ENCODE measurements at regions not wholly inside any gene's neighbourhood (a gene's known extent, or its start where the extent isn't known, plus 50 kb on each side); places are given as distances from the start of the nearest gene placed in this dataset.
"Not testable (repeated sequence)": the region's sequence is repeated elsewhere in the genome, so short reads cannot be mapped to it uniquely, and the experiment has no call there.

DNA sequence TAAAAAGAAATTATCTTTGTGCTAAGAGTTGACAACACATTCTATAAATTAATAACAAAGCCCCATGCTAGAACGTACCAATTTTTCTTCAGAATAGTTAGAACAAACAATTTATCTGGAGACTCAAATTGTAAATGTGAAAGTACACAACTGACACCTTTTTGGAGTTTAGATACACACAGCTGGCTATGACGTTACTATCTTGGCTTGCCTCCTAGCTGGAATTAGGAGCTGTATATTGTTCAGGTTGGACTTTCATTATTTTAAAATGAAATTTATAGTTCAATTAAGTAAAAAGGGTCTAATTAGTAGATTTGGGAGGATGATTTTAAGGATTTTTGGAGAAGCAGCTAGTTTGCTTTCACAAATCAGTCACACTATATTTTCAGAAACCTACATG lies 393.9 kb upstream of the RIOK2 start:
- Histone ChIP-seq H3K27ac (ENCODE audit: low read depth in 1 of 2, low read length in 2 of 2) (no peak overlapping the region), H3K27me3 (ENCODE audit: control insufficient read depth in 4 of 4, insufficient read depth in 4 of 4, low read length in 3 of 4) (no peaks in the 10 kb centered on the region), H3K4me1 (ENCODE audit: control insufficient read depth in 4 of 4, insufficient read depth in 4 of 4, low read length in 3 of 4) (no peaks in the 10 kb centered on the region), H3K4me3 (ENCODE audit: low read depth in 1 of 3, low read length in 3 of 3) (no peak overlapping the region), H3K9me3 (ENCODE audit: control insufficient read depth in 4 of 4, low read length in 3 of 4) (no peaks in the 10 kb centered on the region), H3K9ac (ENCODE audit: low read depth in 1 of 2, low read length in 2 of 2) (no peak overlapping the region), H3K36me3 (ENCODE audit: control insufficient read depth in 4 of 4, insufficient read depth in 3 of 4, low read depth in 1 of 4, low read length in 3 of 4) (no peaks in the 10 kb centered on the region)
- no peak for DNase-seq (ENCODE audit: low spot score)
- 55% methylated on average over 2 of the region's 2 CpGs for WGBS
- no peak for TF ChIP-seq SP1 (IDR thresholded peaks at IDR 0.05)
- no peak for TF ChIP-seq NR2F2 (IDR thresholded peaks at IDR 0.05)
- TF ChIP-seq JUND (IDR thresholded peaks at IDR 0.05), result no peak

- H3K27ac ChIP-seq (ENCODE audit: low read depth in 1 of 2, low read length in 2 of 2); DNase-seq (ENCODE audit: low spot score); H3K9ac ChIP-seq (ENCODE audit: low read depth in 1 of 2, low read length in 2 of 2); H3K4me1 ChIP-seq (ENCODE audit: control insufficient read depth in 4 of 4, insufficient read depth in 4 of 4, low read length in 3 of 4); H3K36me3 ChIP-seq (ENCODE audit: control insufficient read depth in 4 of 4, insufficient read depth in 3 of 4, low read depth in 1 of 4, low read length in 3 of 4); H3K27me3 ChIP-seq (ENCODE audit: control insufficient read depth in 4 of 4, insufficient read depth in 4 of 4, low read length in 3 of 4); H3K9me3 ChIP-seq (ENCODE audit: control insufficient read depth in 4 of 4, low read length in 3 of 4); H3K4me3 ChIP-seq (ENCODE audit: low read depth in 1 of 3, low read length in 3 of 3): not testable (repeated sequence)
- WGBS, result 96% methylated on average over 27 of the region's 29 CpGs
Observed at GRCh38 chr5:97579977-97580376, 396.9 kb upstream of the RIOK2 start.

DNA sequence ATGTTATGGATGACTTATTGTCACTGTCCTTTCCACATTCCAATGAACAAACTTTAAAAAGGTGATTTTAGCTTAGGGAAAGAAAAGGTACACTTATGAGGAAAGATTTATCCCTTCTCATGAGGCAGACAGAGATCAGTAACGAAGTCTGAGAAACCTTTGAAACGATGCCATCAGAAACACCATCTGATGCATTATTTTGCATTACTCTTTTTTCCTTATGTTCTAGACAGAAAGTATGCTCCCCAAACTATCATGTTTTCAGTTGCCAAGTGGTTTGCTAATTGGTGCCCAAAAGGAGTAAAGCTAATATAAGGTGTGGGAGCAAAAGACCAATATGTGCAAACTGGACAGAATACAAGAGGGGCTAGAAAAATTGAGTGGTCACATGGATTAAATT lies 397.7 kb upstream of the RIOK2 start:
- Histone ChIP-seq H3K27me3 (ENCODE audit: control insufficient read depth in 4 of 4, insufficient read depth in 4 of 4, low read length in 3 of 4) (no peaks in the 10 kb centered on the region), H3K27ac (ENCODE audit: low read depth in 1 of 2, low read length in 2 of 2) (no peak overlapping the region), H3K36me3 (ENCODE audit: control insufficient read depth in 4 of 4, insufficient read depth in 3 of 4, low read depth in 1 of 4, low read length in 3 of 4) (no peaks in the 10 kb centered on the region), H3K4me1 (ENCODE audit: control insufficient read depth in 4 of 4, insufficient read depth in 4 of 4, low read length in 3 of 4) (no peaks in the 10 kb centered on the region), H3K9me3 (ENCODE audit: control insufficient read depth in 4 of 4, low read length in 3 of 4) (no peaks in the 10 kb centered on the region), H3K4me3 (ENCODE audit: low read depth in 1 of 3, low read length in 3 of 3) (no peak overlapping the region), H3K9ac (ENCODE audit: low read depth in 1 of 2, low read length in 2 of 2) (no peak overlapping the region)
- no peak for DNase-seq (ENCODE audit: low spot score)
- no peak for TF ChIP-seq REST (IDR thresholded peaks at IDR 0.05)
- TF ChIP-seq SP1 (IDR thresholded peaks at IDR 0.05), result no peak
- no peak for TF ChIP-seq MAX (IDR thresholded peaks at IDR 0.05)
- TF ChIP-seq FOXA1 (IDR thresholded peaks at IDR 0.05), result no peak
- no peak for TF ChIP-seq GABPA (IDR thresholded peaks at IDR 0.05 in 1 of 2, conservative IDR thresholded peaks at IDR 0.05 in 1 of 2)
- TF ChIP-seq RAD21 (IDR thresholded peaks at IDR 0.05), result no peak
- TF ChIP-seq, protein P1, sequence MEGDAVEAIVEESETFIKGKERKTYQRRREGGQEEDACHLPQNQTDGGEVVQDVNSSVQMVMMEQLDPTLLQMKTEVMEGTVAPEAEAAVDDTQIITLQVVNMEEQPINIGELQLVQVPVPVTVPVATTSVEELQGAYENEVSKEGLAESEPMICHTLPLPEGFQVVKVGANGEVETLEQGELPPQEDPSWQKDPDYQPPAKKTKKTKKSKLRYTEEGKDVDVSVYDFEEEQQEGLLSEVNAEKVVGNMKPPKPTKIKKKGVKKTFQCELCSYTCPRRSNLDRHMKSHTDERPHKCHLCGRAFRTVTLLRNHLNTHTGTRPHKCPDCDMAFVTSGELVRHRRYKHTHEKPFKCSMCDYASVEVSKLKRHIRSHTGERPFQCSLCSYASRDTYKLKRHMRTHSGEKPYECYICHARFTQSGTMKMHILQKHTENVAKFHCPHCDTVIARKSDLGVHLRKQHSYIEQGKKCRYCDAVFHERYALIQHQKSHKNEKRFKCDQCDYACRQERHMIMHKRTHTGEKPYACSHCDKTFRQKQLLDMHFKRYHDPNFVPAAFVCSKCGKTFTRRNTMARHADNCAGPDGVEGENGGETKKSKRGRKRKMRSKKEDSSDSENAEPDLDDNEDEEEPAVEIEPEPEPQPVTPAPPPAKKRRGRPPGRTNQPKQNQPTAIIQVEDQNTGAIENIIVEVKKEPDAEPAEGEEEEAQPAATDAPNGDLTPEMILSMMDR (IDR thresholded peaks at IDR 0.05; ENCODE audit: low read depth, low read length, missing input control), result no peak
- TF ChIP-seq JUND (IDR thresholded peaks at IDR 0.05), result no peak
- 92% methylated on average over 2 of the region's 2 CpGs for WGBS

All from liver (tissue), 8 donors.